Nucleus accumbens (tissue), 56 donors: ENCODE measurements at regions not wholly inside any gene's neighbourhood (a gene's known extent, or its start where the extent isn't known, plus 50 kb on each side); places are given as distances from the start of the nearest gene placed in this dataset.
"Not testable (repeated sequence)": the region's sequence is repeated elsewhere in the genome, so short reads cannot be mapped to it uniquely, and the experiment has no call there.

ENCODE experiments used
- DNase-seq, 56 donors: peaks; one replicate each; lab custom pipeline; 2025; lab: John Stamatoyannopoulos, UW

DNA sequence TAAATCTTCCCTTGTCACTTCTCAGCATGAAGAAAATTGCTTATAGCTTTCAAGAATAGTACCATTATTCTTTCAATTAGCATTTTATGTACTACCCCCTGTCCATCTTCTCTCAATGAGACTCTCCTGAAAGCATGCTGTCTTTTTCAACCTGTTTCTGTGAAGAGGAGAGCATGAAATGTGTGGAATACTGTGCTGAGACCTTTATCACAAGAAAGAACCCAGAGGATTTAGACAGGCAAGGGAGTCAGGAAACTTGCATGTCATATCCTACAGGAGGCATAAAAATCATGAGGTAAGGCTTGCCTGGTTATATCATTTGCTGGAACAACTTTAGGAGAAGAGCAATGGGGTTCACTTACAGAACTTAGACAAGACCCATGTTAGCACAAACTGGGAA, 56.7 kb upstream of the LPAR1 start:
- DNase-seq: no peak

DNA sequence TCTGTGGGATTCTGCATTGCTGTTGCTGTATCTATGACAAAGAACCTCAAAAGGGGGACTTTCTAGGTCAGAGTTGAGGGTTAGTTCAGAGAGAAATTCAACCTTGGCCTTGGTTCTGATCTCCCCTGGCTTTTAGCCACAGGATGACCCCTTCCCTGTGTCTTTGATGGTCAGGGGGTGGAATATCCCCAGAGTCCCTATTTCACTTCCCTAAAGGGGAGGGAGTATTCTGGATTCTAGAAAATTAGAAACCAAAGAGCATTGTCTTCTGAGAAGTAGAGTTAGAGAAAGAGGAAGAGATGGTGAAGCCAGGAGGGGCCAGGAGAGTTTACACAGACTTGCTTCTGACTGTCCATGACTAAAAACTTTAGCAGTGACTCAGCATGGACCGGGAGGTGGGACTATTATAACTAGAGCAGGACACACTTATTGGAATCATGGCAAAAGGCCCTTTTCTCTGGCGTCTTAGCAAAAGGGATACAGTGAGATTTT, 56.2 kb upstream of the LPAR1 start:
- DNase-seq: peak in 1 of 56 donors; percentile 3

DNA sequence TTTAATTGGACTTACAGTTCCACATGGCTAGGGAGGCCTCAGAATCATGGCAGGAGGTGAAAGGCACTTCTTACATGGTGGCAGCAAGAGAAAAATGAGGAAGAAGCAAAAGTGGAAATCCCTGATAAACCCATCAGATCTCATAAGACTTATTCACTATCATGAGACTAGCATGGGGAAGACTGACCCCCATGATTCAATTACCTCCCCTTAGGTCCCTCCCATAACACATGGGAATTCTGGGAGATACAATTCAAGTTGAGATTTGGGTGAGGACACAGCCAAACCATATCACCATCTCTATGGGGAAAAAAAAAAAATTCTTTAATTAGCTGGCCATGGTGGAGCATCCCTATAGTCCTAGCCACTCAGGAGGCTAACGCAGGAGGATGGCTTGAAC, 53.9 kb upstream of the LPAR1 start:
- DNase-seq: not testable (repeated sequence)
